H1 (cell line): ENCODE measurements at regions not wholly inside any gene's neighbourhood (a gene's known extent, or its start where the extent isn't known, plus 50 kb on each side); places are given as distances from the start of the nearest gene placed in this dataset.
"Not testable (repeated sequence)": the region's sequence is repeated elsewhere in the genome, so short reads cannot be mapped to it uniquely, and the experiment has no call there.

Experiments
- CTCF ChIA-PET: fragments of 300-600 bp; sonication (Branson Sonifier 250); formaldehyde crosslinking; loops from one replicate; lab custom pipeline; 2021; ENCODE audit not compliant: partially characterized antibody; lab: Charles Lee
- POLR2A ChIA-PET: fragments of 300-600 bp; sonication (Branson Sonifier 250); formaldehyde crosslinking; loops from one replicate; lab custom pipeline; 2021; ENCODE audit warnings: inconsistent platforms; ENCODE audit not compliant: partially characterized antibody; lab: Charles Lee
- DNase-seq, 2 experiments: peaks; one replicate each; pipeline versions ENCODE4 v3.0.0 to v3.0.0-alpha.2; 2010 to 2022; ENCODE audit warnings: low spot score in 2 of 2, low read depth in 1 of 2, mixed read lengths in 1 of 2
- FAIRE-seq: peaks from 2 replicates; lab custom pipeline; 2011; peaks lifted over from hg19 to GRCh38; lab: Jason Lieb, UNC
- H2AFZ ChIP-seq: 2 replicates; pipeline ENCODE4 v1.8.1; 2012; ENCODE audit warnings: low read length, inconsistent platforms
- H2AK5ac ChIP-seq: 2 replicates; pipeline ENCODE4 v1.6.1; 2013; ENCODE audit warnings: low read depth, low read length
- H2BK120ac ChIP-seq: replicated peaks from 2 replicates; pipeline ENCODE3; 2013; ENCODE audit warnings: low read depth, low read length, inconsistent platforms
- H2BK12ac ChIP-seq: 2 replicates; pipeline ENCODE4 v1.6.1; 2013; ENCODE audit warnings: low read depth, low read length
- H2BK15ac ChIP-seq: 2 replicates; pipeline ENCODE4 v1.6.1; 2013; ENCODE audit warnings: low read length
- H2BK20ac ChIP-seq: 2 replicates; pipeline ENCODE4 v1.6.1; 2013; ENCODE audit warnings: low read length
- H2BK5ac ChIP-seq: 2 replicates; pipeline ENCODE4 v1.6.1; 2013; ENCODE audit warnings: low read depth, low read length
- H3K14ac ChIP-seq: 2 replicates; pipeline ENCODE4 v1.6.1; 2013; ENCODE audit warnings: inconsistent platforms; ENCODE audit not compliant: insufficient read length
- H3K18ac ChIP-seq: 2 replicates; pipeline ENCODE4 v1.6.1; 2013; ENCODE audit warnings: low read length; ENCODE audit errors: extremely low read depth
- H3K23ac ChIP-seq: 2 replicates; pipeline ENCODE4 v1.6.1; 2013; ENCODE audit warnings: inconsistent platforms; ENCODE audit not compliant: insufficient read length
- H3K23me2 ChIP-seq: 2 replicates; pipeline ENCODE4 v1.6.1; 2013; ENCODE audit warnings: low read depth, low read length
- H3K27ac ChIP-seq: 2 replicates; pipeline ENCODE4 v1.6.1; 2011; ENCODE audit warnings: low read depth, low read length, inconsistent platforms
- H3K27me3 ChIP-seq, 4 experiments: replicated peaks in 1 of 4; 1 replicate in 1 of 4; 2 replicates in 3 of 4; pipeline versions ENCODE4 v1.6.1 to v1.8.1; 2011 to 2013; ENCODE audit warnings: low read length in 3 of 4, mild to moderate bottlenecking in 3 of 4, inconsistent platforms in 2 of 4, mixed read lengths in 2 of 4, moderate library complexity in 1 of 4; ENCODE audit not compliant: control insufficient read depth in 3 of 4, insufficient read depth in 3 of 4; ENCODE audit errors: extremely low read depth in 1 of 4
- H3K36me3 ChIP-seq, 4 experiments: 2 replicates each; pipeline versions ENCODE4 v1.6.1 to v1.8.1; 2011 to 2013; ENCODE audit warnings: mild to moderate bottlenecking in 4 of 4, low read length in 3 of 4, moderate library complexity in 2 of 4, control low read depth in 1 of 4, inconsistent platforms in 1 of 4; ENCODE audit not compliant: insufficient read depth in 4 of 4, control insufficient read depth in 2 of 4
- H3K4ac ChIP-seq: replicated peaks from 2 replicates; pipeline ENCODE3; 2013; ENCODE audit warnings: low read length, low read depth, mixed read lengths, inconsistent platforms; ENCODE audit not compliant: insufficient read length
- H3K4me1 ChIP-seq, 4 experiments: replicated peaks in 1 of 4; 1 replicate in 1 of 4; 2 replicates in 3 of 4; pipeline versions ENCODE4 v1.6.1 to v1.8.1; 2011 to 2013; ENCODE audit warnings: low read length in 3 of 4, inconsistent platforms in 2 of 4, mixed read lengths in 1 of 4; ENCODE audit not compliant: insufficient read depth in 4 of 4, control insufficient read depth in 3 of 4
- H3K4me2 ChIP-seq, 2 experiments: 2 replicates each; pipeline versions ENCODE4 v1.6.1 to v1.8.1; 2011 to 2013; ENCODE audit warnings: low read depth in 2 of 2, low read length in 2 of 2, control low read depth in 1 of 2, inconsistent platforms in 1 of 2, mild to moderate bottlenecking in 1 of 2; ENCODE audit not compliant: insufficient read depth in 1 of 2
- H3K4me3 ChIP-seq, 4 experiments: fragments of 200-600, 300-600 bp in 1 of 4; sonication (generic), shearing (Covaris generic), sonication (Bioruptor Twin) in 1 of 4; 2 replicates each; pipeline versions ENCODE4 v1.5.1 to v1.8.1; 2011 to 2016; ENCODE audit warnings: low read length in 4 of 4, low read depth in 3 of 4, control low read depth in 2 of 4, inconsistent platforms in 2 of 4, mild to moderate bottlenecking in 2 of 4, mixed read lengths in 1 of 4, moderate library complexity in 1 of 4; ENCODE audit not compliant: insufficient read depth in 2 of 4; ENCODE audit errors: extremely low read depth in 1 of 4
- H3K56ac ChIP-seq: replicated peaks from 2 replicates; pipeline ENCODE3; 2013; ENCODE audit warnings: low read depth, mild to moderate bottlenecking, mixed read lengths, low read length, inconsistent platforms; ENCODE audit not compliant: insufficient read length
- H3K79me1 ChIP-seq: 2 replicates; pipeline ENCODE4 v1.6.1; 2013; ENCODE audit warnings: low read depth, low read length, control low read depth
- H3K79me2 ChIP-seq, 2 experiments: 2 replicates each; pipeline versions ENCODE4 v1.6.1 to v1.8.1; 2012 to 2013; ENCODE audit warnings: low read length in 2 of 2, mild to moderate bottlenecking in 2 of 2, inconsistent platforms in 1 of 2; ENCODE audit not compliant: insufficient read depth in 2 of 2, control insufficient read depth in 1 of 2
- H3K9ac ChIP-seq, 4 experiments: replicated peaks in 1 of 4; 1 replicate in 1 of 4; 2 replicates in 3 of 4; pipeline versions ENCODE4 v1.6.1 to v1.8.1; 2011 to 2013; ENCODE audit warnings: low read depth in 3 of 4, low read length in 3 of 4, control low read depth in 2 of 4, mild to moderate bottlenecking in 2 of 4, moderate library complexity in 2 of 4, inconsistent platforms in 1 of 4; ENCODE audit errors: extremely low read depth in 1 of 4
- H3K9me3 ChIP-seq, 2 experiments: 2 replicates each; pipeline versions ENCODE4 v1.6.1 to v1.8.1; 2012 to 2013; ENCODE audit warnings: mild to moderate bottlenecking in 2 of 2, moderate library complexity in 2 of 2, control low read depth in 1 of 2, inconsistent platforms in 1 of 2, low read depth in 1 of 2, low read length in 1 of 2, mixed read lengths in 1 of 2; ENCODE audit not compliant: insufficient read depth in 2 of 2
- H4K20me1 ChIP-seq, 2 experiments: replicated peaks in 1 of 2; 2 replicates each; pipeline versions ENCODE3 to v1.8.1; 2011 to 2013; ENCODE audit warnings: inconsistent platforms in 2 of 2, low read length in 2 of 2, mild to moderate bottlenecking in 1 of 2; ENCODE audit not compliant: insufficient read depth in 2 of 2, control insufficient read depth in 1 of 2
- H4K5ac ChIP-seq: 2 replicates; pipeline ENCODE4 v1.6.1; 2013; ENCODE audit warnings: low read length, low read depth, mixed read lengths, inconsistent platforms; ENCODE audit not compliant: insufficient read length
- H4K8ac ChIP-seq: 2 replicates; pipeline ENCODE4 v1.8.0; 2013; ENCODE audit warnings: mild to moderate bottlenecking, moderate library complexity, low read length, inconsistent platforms; ENCODE audit not compliant: insufficient read depth; ENCODE audit errors: extremely low read depth
- H4K91ac ChIP-seq: replicated peaks from 2 replicates; pipeline ENCODE3; 2013; ENCODE audit warnings: low read length, mixed read lengths, inconsistent platforms; ENCODE audit not compliant: insufficient read length
- WGBS, 2 experiments: shearing (Covaris generic) in 1 of 2; methylation state at CpG; one replicate each; pipeline versions ENCODE4 v1.1.6 to v1.1.7; 2013 to 2015; ENCODE audit warnings: low lambda C conversion rate in 2 of 2, mixed read lengths in 2 of 2, inconsistent platforms in 1 of 2, low coverage in 1 of 2, missing lambda C conversion rate in 1 of 2; ENCODE audit not compliant: insufficient replicate concordance in 2 of 2, insufficient coverage in 1 of 2, insufficient read length in 1 of 2; ENCODE audit errors: extremely low coverage in 1 of 2, missing lambda C conversion rate in 1 of 2; 5-methylcytosine and 5-hydroxymethylcytosine counted together

DNA sequence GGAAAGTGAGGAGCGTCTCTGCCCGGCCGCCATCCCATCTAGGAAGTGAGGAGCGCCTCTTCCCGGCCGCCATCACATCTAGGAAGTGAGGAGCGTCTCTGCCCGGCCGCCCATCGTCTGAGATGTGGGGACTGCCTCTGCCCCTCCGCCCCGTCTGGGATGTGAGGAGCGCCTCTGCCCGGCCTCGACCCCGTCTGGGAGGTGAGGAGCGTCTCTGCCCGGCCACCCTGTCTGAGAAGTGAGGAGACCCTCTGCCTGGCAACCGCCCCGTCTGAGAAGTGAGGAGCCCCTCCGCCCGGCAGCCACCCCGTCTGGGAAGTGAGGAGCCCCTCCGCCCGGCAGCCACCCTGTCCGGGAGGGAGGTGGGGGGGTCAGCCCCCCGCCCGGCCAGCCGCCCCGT, 70.7 kb downstream of the LSMEM1 start:
- H2BK15ac ChIP-seq, H4K5ac ChIP-seq, FAIRE-seq, H2BK12ac ChIP-seq, H3K23ac ChIP-seq, H3K4me3 ChIP-seq, H2AK5ac ChIP-seq, H3K4ac ChIP-seq, DNase-seq, H3K23me2 ChIP-seq, H3K56ac ChIP-seq, H3K36me3 ChIP-seq, H4K91ac ChIP-seq, H3K18ac ChIP-seq, H4K20me1 ChIP-seq, POLR2A ChIA-PET, H2BK5ac ChIP-seq, H4K8ac ChIP-seq, H3K9me3 ChIP-seq, H2AFZ ChIP-seq, H3K14ac ChIP-seq, H3K79me1 ChIP-seq, H2BK120ac ChIP-seq, H3K9ac ChIP-seq, H2BK20ac ChIP-seq, H3K4me1 ChIP-seq, H3K4me2 ChIP-seq, H3K27ac ChIP-seq, H3K79me2 ChIP-seq, H3K27me3 ChIP-seq: not testable (repeated sequence)
- no CpG with 5 or more reads among the region's 30 CpGs for WGBS, 2 experiments
- CTCF ChIA-PET, result interaction anchor here (1.1 to 2.1 kb wide), 5 partner anchors 10 to 870 kb away, joined by 3 to 6 read pairs (median 5); no protein-coding TSS in a partner anchor
